NCI-H2227 treated with DMSO at 0.1 percent for 48 hours (cell line): ENCODE measurements at regions not wholly inside any gene's neighbourhood (a gene's known extent, or its start where the extent isn't known, plus 50 kb on each side); places are given as distances from the start of the nearest gene placed in this dataset.
"Not testable (repeated sequence)": the region's sequence is repeated elsewhere in the genome, so short reads cannot be mapped to it uniquely, and the experiment has no call there.

Experiments used
- DNase-seq: peaks from one replicate; lab custom pipeline; 2025; lab: John Stamatoyannopoulos, UW

- DNase-seq: not testable (repeated sequence)
Measured at GRCh38 chr11:115605397-115605796, 101.2 kb upstream of the CADM1 start.

GRCh38 chr11:115599125-115599524 is 94.9 kb upstream of the CADM1 start:
- DNase-seq: no peak

DNA sequence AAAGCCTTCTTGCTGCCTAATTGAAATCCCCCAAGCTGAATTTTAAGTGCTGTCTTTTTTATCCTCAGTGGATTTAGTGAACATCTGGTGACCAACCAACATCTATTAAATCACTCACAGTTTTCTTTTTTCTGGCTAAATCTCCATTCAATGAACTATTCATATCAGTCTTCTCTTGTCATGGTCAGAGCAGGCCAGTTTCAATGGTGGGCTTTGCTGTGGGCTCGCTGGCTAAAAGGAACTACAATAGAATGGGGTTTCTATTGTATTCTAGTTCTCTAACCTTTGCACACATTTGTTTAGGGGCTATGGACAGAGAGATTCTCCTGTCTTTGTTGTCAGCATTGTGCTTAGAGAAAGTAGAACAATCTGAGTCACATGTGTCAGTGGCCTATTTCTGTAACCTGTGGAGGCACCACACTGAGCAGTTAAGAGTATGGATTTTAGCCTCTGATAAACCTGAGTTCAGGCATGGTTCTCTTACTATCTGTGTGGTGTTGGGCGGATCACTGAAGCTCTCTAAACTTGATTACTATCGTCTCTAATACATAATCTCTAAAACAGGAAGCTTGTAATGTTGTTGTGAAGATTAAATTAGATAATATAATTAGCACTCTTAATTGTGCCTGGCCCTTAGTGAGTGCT is 94.2 kb upstream of the CADM1 start:
- DNase-seq: no peak

- DNase-seq: no peak
Measured at GRCh38 chr11:115591380-115591779, 87.2 kb upstream of the CADM1 start.

DNA sequence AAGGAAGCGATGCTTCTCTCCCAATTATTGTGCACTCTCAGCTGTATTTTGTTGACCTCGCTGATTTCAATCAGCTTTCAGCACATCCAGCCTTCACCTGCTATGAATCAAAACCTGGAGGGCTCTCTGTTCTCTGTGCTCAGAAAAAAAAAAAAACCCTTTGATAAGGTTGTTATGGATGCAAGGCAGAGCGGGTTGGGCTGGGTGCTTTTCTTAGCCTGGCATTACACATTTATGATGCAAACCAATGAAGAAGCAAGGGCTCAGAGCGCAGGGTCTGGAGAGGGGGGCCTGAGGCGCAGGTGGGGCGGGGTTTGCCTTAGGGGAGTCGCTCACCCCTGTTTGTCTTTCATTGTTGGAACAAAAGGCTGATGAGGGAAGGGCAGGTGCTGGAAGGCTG is 86.0 kb upstream of the CADM1 start:
- no peak for DNase-seq

DNA sequence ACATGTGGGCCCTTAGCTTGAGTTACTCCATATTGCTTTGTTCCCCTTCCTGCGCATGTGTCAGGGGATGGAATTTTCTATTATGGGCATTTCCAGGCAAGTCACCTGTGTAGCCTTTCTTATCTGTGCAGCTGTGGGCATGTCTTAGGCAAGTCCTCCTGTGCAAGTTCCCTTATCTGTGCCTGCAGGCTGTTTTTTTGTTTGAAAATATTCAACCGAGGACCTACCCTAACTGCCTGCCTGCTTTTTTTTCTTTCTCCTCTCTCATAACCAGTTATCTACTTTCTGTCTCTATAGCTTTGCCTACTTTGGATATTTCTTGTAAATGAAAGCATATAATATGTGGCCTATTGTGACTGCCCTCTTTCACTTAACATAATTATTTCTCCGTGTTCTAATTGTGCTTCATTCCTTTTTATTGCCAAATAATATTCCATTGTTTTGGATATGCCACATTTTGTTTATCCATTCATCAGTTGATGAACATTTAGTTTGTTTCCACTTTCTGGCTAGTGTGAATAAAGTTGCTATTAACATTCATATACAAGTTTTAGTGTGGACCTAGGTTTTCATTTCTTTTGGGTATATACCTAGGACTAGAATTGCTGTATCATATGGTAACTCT is 83.6 kb upstream of the CADM1 start:
- DNase-seq: no peak

GRCh38 chr11:115585361-115586024 is 81.3 kb upstream of the CADM1 start:
- DNase-seq: no peak

- peak; percentile 18 for DNase-seq
Measured at GRCh38 chr11:115581871-115582639, 77.8 kb upstream of the CADM1 start.

GRCh38 chr11:115580927-115581680 is 76.9 kb upstream of the CADM1 start:
- DNase-seq: peak; percentile 10

- DNase-seq: no peak
Measured at GRCh38 chr11:115580416-115580815, 76.2 kb upstream of the CADM1 start.

GRCh38 chr11:115579181-115579825 is 75.1 kb upstream of the CADM1 start:
- no peak for DNase-seq

GRCh38 chr11:115578275-115578674 is 74.1 kb upstream of the CADM1 start:
- no peak for DNase-seq

GRCh38 chr11:115577701-115578100 is 73.5 kb upstream of the CADM1 start:
- DNase-seq: no peak

DNA sequence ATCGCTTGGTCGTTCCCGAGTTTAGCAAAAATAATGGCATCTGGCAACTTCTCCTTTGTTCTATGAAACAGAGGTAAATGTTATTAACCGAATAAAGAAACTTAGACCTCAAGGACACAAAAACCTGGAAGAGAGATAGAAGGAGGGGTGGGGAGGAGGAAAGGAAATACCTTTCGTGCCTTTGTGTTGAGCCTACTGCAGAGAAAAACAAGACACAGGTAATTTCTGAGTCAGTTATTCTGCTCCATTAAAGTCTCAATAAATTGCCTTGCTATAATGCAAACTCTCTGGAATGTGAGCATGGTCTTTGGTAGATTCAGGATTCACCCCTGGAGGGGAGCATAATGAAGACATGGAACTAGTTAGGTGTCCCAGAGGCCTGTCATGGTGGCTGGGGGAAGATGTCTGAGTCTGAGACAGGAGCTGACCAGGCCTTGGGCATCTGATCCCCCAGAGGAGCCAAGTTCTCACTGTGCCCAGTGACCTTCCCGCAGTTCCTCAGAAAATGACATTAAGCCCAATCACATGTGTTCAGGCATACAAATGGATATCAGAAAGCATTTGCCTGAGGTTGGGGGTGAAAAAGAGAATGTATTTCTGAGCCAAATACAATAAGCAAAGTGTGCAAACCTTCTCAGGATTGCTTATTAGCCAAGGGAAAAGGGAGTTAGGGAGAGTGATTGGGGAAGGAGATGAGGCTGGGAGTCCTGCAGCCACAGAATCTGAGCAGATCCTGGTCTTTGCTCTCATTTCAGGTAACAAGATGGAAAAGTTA is 72.6 kb upstream of the CADM1 start:
- DNase-seq: no peak

DNA sequence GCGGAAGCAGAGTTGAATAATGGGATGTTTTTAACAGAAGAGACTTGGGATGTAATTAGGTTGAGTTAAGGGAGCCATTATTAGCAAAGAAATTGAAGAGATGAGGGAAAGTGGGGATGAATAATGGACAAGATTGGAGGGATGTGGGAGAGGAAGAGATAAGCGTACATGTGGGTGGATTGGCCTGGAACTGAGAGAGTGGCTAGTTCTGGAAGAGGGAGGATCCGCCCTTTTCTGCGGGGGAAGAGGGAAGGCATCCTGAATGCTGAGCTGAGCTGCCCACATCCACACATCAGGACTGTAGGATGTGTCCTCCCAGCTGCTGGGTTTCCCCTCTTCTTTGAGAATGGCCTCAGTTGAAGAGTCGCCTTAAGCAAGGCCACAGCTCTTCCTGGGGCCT is 68.3 kb upstream of the CADM1 start:
- no peak for DNase-seq

- no peak for DNase-seq
Measured at GRCh38 chr11:115566180-115566764, 62.1 kb upstream of the CADM1 start.

DNA sequence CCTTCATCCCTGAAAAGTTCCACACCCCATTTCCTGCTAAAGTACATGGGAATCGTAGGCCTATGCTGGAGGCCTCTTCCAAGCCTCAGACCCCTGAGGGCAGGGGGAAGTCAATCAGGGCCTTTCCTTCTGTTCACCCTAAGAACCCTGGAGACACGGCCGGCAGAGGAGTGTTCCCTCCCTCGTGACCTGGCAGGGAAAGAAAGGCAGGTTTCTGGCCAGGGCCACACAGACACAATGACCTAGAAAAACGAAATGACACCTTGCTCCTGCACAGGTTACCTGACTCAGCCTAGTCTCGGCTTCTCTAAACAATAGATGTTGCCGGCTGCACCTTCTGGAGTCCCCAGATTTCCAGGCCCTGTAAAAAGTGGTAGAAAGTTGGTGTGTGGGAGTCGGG is 60.6 kb upstream of the CADM1 start:
- no peak for DNase-seq

GRCh38 chr11:115561116-115561515 is 56.9 kb upstream of the CADM1 start:
- DNase-seq: no peak

- DNase-seq: no peak
Measured at GRCh38 chr11:115558635-115559034, 54.4 kb upstream of the CADM1 start.

GRCh38 chr11:115557681-115558080 is 53.5 kb upstream of the CADM1 start:
- DNase-seq: no peak
